Esophagus squamous epithelium (tissue), 4 donors: ENCODE measurements at regions not wholly inside any gene's neighbourhood (a gene's known extent, or its start where the extent isn't known, plus 50 kb on each side); places are given as distances from the start of the nearest gene placed in this dataset.

Experiments used
- POLR2A ChIP-seq, 4 donors: fragments of 450-650 bp; IDR thresholded peaks; one replicate each; pipeline ENCODE4 v1.6.1; 2017; ENCODE audit warnings: antibody characterized with exemption in 4 of 4, mild to moderate bottlenecking in 4 of 4, moderate library complexity in 3 of 4
- TF ChIP-seq, protein P1 (sequence below), 6 experiments: fragments of 450-650 bp in 4 of 6; fragments of 200-600 bp in 2 of 6; sonication (generic) in 2 of 6; IDR thresholded peaks; one replicate each; pipeline ENCODE4 v1.5.1; 2016 to 2019; ENCODE audit warnings: antibody characterized with exemption in 6 of 6, mild to moderate bottlenecking in 4 of 6, moderate library complexity in 4 of 6

DNA sequence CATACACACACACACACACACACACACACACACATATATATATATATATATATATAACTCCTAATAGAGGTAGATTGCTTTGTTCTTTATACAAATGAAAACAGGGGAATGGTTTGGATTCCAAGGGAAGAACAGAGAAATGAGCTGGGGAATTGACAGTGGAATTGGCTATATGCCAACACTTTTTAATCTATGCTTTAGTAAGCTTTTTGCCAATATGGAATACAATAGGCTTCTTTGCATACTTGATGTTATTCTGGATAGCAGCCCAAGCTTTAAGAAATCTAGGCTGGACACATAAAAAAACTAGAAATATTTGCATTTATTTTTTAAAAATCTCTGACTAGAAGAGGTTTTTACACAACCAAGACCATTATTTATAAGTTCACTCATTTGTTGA, 334.2 kb upstream of the MDFIC2 start:
- TF ChIP-seq, protein P1, sequence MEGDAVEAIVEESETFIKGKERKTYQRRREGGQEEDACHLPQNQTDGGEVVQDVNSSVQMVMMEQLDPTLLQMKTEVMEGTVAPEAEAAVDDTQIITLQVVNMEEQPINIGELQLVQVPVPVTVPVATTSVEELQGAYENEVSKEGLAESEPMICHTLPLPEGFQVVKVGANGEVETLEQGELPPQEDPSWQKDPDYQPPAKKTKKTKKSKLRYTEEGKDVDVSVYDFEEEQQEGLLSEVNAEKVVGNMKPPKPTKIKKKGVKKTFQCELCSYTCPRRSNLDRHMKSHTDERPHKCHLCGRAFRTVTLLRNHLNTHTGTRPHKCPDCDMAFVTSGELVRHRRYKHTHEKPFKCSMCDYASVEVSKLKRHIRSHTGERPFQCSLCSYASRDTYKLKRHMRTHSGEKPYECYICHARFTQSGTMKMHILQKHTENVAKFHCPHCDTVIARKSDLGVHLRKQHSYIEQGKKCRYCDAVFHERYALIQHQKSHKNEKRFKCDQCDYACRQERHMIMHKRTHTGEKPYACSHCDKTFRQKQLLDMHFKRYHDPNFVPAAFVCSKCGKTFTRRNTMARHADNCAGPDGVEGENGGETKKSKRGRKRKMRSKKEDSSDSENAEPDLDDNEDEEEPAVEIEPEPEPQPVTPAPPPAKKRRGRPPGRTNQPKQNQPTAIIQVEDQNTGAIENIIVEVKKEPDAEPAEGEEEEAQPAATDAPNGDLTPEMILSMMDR (IDR thresholded peaks at IDR 0.05) = no peak
- TF ChIP-seq POLR2A (IDR thresholded peaks at IDR 0.05) = no peak
